K562 (cell line): ENCODE measurements at regions not wholly inside any gene's neighbourhood (a gene's known extent, or its start where the extent isn't known, plus 50 kb on each side); places are given as distances from the start of the nearest gene placed in this dataset.

Source experiments
- CBFA2T2 ChIP-seq: fragments of 450-650 bp; conservative IDR thresholded peaks from 2 replicates; pipeline ENCODE4 v1.6.1; 2017; ENCODE audit warnings: mild to moderate bottlenecking
- CHD2 ChIP-seq: IDR thresholded peaks from 2 replicates; pipeline ENCODE4 v1.6.1; 2011; ENCODE audit warnings: low read depth, low read length
- GATAD2B ChIP-seq: fragments of 450-650 bp; IDR thresholded peaks from 2 replicates; pipeline ENCODE4 v1.6.1; 2017; ENCODE audit warnings: mild to moderate bottlenecking, borderline replicate concordance
- NR3C1 ChIP-seq: sonication (generic); formaldehyde crosslinking; IDR thresholded peaks from 2 replicates; pipeline ENCODE4 v1.8.1; 2022; ENCODE audit warnings: missing genetic modification reagents
- PTRF ChIP-seq: fragments of 450-650 bp; IDR thresholded peaks from 2 replicates; pipeline ENCODE4 v1.6.1; 2016; ENCODE audit warnings: mild to moderate bottlenecking, missing genetic modification characterization, missing compliant biosample characterization
- RCOR1 ChIP-seq, 2 experiments: IDR thresholded peaks; 2 replicates each; pipeline ENCODE4 v1.6.1; 2012; ENCODE audit warnings: low read depth in 2 of 2, low read length in 2 of 2, borderline replicate concordance in 1 of 2, improper control_type of control experiment in 1 of 2
- SMC3 ChIP-seq: conservative IDR thresholded peaks from 2 replicates; pipeline ENCODE4 v1.6.1; 2011; ENCODE audit warnings: low read depth, low read length, improper control_type of control experiment; ENCODE audit not compliant: insufficient read depth
- ZNF165 ChIP-seq: fragments of 250-450 bp; sonication (Bioruptor Pico); IDR thresholded peaks from 2 replicates; pipeline ENCODE4 v1.4.0; 2020; ENCODE audit warnings: borderline replicate concordance
- ZNF584 ChIP-seq: fragments of 200-800 bp; sonication (Bioruptor generic); IDR thresholded peaks from 2 replicates; pipeline ENCODE4 v1.6.1; 2016; ENCODE audit warnings: low read depth, mild to moderate bottlenecking, missing genetic modification characterization, missing compliant biosample characterization
- TF ChIP-seq, protein P1 (sequence below): sonication (generic); formaldehyde crosslinking; IDR thresholded peaks from 2 replicates; pipeline ENCODE4 v1.8.1; 2022; ENCODE audit warnings: missing genetic modification reagents
- TF ChIP-seq, protein P2 (sequence below): fragments of 150-350 bp; conservative IDR thresholded peaks from 2 replicates; pipeline ENCODE4 v1.6.1; 2014; ENCODE audit warnings: low read length

DNA sequence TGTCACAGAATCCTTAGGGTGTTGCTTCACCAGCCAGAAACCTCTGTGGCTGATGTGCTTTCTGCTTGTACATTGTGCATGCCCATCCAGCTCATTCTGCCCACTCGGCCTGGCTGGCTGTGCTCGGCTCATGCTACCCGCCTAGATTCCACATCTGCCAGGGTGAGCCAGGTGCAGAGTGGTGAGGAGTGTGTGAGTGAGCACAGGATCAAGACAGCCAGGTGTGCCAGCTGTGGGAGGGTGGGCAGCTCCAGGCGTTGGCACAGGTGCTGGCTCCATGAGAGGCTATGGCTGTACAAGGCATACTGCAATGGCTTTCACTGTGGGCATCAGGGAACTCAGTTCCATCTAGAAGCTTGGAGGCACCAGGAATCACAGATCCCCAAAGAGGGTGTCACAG lies 1321.8 kb upstream of the CRIM1 start (continued):
- TF ChIP-seq, protein P1, sequence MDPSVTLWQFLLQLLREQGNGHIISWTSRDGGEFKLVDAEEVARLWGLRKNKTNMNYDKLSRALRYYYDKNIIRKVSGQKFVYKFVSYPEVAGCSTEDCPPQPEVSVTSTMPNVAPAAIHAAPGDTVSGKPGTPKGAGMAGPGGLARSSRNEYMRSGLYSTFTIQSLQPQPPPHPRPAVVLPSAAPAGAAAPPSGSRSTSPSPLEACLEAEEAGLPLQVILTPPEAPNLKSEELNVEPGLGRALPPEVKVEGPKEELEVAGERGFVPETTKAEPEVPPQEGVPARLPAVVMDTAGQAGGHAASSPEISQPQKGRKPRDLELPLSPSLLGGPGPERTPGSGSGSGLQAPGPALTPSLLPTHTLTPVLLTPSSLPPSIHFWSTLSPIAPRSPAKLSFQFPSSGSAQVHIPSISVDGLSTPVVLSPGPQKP (CRISPR knock-in tag): no peak
- TF ChIP-seq, protein P2, sequence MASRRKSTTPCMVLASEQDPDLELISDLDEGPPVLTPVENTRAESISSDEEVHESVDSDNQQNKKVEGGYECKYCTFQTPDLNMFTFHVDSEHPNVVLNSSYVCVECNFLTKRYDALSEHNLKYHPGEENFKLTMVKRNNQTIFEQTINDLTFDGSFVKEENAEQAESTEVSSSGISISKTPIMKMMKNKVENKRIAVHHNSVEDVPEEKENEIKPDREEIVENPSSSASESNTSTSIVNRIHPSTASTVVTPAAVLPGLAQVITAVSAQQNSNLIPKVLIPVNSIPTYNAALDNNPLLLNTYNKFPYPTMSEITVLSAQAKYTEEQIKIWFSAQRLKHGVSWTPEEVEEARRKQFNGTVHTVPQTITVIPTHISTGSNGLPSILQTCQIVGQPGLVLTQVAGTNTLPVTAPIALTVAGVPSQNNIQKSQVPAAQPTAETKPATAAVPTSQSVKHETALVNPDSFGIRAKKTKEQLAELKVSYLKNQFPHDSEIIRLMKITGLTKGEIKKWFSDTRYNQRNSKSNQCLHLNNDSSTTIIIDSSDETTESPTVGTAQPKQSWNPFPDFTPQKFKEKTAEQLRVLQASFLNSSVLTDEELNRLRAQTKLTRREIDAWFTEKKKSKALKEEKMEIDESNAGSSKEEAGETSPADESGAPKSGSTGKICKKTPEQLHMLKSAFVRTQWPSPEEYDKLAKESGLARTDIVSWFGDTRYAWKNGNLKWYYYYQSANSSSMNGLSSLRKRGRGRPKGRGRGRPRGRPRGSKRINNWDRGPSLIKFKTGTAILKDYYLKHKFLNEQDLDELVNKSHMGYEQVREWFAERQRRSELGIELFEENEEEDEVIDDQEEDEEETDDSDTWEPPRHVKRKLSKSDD: no peak
- no peak for TF ChIP-seq CBFA2T2
- no peak for TF ChIP-seq CHD2
- TF ChIP-seq ZNF584 (CRISPR knock-in tag): no peak
- no peak for TF ChIP-seq SMC3
- TF ChIP-seq RCOR1 (IDR thresholded peaks at IDR 0.05; ENCODE audit: borderline replicate concordance in 1 of 2, low read depth in 2 of 2, low read length in 2 of 2): no peak
- TF ChIP-seq ZNF165 (CRISPR knock-in tag): no peak
- TF ChIP-seq PTRF (tag): no peak
- TF ChIP-seq GATAD2B: no peak
- TF ChIP-seq NR3C1 (CRISPR knock-in tag): no peak
